ENCODE measurements at regions not wholly inside any gene's neighbourhood (a gene's known extent, or its start where the extent isn't known, plus 50 kb on each side); places are given as distances from the start of the nearest gene placed in this dataset.

- DNase-seq (ENCODE audit: low read depth in 2 of 2) = no peak
These were observed 52.8 kb downstream of the SOX2 start for GRCh38 chr3:181764544-181764943.

GRCh38 chr3:181770296-181770695 lies 58.6 kb downstream of the SOX2 start:
- no peak for DNase-seq (ENCODE audit: low read depth in 2 of 2)

DNA sequence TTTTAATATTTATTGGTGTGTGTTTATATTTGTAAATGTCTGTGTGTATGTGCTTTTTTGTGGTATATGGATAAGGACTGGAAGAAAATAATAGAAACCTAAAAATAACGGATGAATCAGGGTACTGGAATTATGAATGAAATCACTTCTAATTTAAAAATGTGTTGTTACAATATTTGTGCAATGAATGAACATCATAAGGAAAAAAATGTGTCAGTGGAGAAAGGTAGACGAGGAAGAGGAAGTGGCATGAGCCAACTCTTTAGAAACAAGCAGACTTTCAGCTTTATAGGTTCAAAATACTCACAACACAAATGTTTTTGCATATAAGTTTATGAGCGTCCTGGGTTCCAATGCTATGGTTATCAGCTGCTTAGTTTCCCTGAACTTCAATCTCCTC lies 59.4 kb downstream of the SOX2 start:
- no peak for DNase-seq (ENCODE audit: low read depth in 2 of 2)

GRCh38 chr3:181772166-181772565 lies 60.4 kb downstream of the SOX2 start:
- no peak for DNase-seq (ENCODE audit: low read depth in 2 of 2)

DNA sequence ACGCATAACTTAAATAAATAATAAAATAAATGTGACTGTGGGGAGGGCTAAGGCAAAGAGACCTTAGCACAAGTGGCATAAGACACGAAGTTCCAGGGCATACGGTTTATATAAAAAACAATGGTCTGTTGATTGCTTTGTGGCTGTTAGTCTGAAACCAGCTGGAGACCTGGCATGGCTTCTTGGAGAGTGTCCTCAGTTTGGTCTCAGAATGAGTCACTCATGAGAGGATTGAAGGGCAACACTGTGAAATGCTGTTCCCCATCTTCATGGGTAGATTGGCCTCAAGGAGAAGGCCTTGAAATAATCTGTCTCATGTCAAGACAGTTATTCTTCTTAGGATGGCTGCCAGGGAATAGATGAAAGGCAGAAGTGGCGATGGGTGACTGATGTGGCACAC lies 62.2 kb downstream of the SOX2 start:
- DNase-seq (ENCODE audit: low read depth in 2 of 2) = no peak

- DNase-seq (ENCODE audit: low read depth in 2 of 2) = no peak
These were observed 70.7 kb downstream of the SOX2 start for GRCh38 chr3:181782306-181782954.

DNA sequence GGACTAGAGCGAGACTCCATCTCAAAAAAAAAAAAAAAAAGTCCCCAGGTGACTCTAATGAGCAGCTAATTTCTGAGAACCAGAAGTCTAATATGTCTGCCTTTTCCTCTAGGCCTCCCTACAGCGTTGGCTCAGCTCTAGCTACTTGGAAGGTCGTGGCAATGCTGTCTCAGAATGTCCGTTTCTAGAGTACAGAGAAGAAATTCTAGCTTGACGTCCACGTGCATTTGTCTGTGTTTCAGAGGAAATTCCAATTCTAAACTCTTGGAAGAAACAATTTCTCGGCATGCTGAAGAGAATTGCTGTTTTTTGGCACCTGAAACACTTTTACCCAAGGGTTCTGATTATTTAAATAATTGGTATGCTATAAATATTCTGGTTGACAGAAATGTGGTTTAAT lies 78.8 kb downstream of the SOX2 start:
- no peak for DNase-seq (ENCODE audit: low read depth in 2 of 2)

DNA sequence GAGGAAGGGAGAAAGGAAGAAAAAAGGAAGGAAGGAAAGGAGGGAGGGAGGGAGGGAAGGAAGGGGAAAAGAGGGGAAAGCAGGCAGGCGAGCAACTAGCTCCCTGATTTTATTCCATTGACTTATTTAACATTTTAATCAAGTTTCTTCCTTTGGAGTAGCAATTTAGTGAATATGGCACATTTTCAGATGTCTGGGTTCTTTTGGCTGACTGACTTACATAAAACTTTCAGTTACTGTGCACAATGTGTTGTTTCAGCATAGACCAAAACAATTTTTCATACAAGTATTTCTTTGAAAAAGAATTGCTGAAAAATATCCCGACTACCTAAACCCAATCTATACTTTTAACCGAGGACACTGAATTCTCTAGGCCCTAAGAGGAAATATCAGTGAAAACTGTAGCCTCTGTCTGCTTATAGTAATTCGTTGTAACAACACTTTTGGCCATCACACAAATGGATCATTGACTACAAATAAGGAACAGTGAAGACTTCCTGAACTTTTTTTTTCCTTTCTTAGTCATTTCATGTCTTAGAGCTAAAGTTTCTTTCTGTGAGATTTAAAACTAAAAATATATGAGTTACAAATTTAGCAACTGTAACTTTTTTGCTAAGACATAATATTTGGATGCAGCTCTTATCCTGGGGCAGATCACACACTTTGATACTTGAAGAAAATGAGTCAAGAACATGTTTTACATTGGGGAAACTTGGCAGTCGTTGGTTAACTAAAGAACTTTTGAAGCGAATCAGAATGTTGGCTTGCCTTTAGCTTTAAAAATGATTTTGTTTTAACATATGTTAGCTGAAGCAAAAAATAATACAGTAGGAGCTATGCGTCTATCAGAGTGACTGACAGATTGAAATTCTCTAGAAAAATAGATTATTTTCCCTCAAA lies 79.6 kb downstream of the SOX2 start:
- no peak for DNase-seq (ENCODE audit: low read depth in 2 of 2)

- DNase-seq (ENCODE audit: low read depth in 2 of 2) = no peak
These were observed 81.3 kb downstream of the SOX2 start for GRCh38 chr3:181793006-181793405.

GRCh38 chr3:181794011-181794790 lies 82.5 kb downstream of the SOX2 start:
- no peak for DNase-seq (ENCODE audit: low read depth in 2 of 2)

- no peak for DNase-seq (ENCODE audit: low read depth in 2 of 2)
These were observed 84.9 kb downstream of the SOX2 start for GRCh38 chr3:181796641-181797040.

- no peak for DNase-seq (ENCODE audit: low read depth in 2 of 2)
These were observed 85.7 kb downstream of the SOX2 start for GRCh38 chr3:181797431-181797830.

GRCh38 chr3:181805703-181806102 lies 94.0 kb downstream of the SOX2 start:
- no peak for DNase-seq (ENCODE audit: low read depth in 2 of 2)

- DNase-seq (ENCODE audit: low read depth in 2 of 2) = no peak
These were observed 96.3 kb downstream of the SOX2 start for GRCh38 chr3:181808053-181808452.

GRCh38 chr3:181823716-181824115 lies 112.0 kb downstream of the SOX2 start:
- DNase-seq (ENCODE audit: low read depth in 2 of 2) = no peak

GRCh38 chr3:181824961-181825360 lies 113.2 kb downstream of the SOX2 start:
- DNase-seq (ENCODE audit: low read depth in 2 of 2) = no peak

DNA sequence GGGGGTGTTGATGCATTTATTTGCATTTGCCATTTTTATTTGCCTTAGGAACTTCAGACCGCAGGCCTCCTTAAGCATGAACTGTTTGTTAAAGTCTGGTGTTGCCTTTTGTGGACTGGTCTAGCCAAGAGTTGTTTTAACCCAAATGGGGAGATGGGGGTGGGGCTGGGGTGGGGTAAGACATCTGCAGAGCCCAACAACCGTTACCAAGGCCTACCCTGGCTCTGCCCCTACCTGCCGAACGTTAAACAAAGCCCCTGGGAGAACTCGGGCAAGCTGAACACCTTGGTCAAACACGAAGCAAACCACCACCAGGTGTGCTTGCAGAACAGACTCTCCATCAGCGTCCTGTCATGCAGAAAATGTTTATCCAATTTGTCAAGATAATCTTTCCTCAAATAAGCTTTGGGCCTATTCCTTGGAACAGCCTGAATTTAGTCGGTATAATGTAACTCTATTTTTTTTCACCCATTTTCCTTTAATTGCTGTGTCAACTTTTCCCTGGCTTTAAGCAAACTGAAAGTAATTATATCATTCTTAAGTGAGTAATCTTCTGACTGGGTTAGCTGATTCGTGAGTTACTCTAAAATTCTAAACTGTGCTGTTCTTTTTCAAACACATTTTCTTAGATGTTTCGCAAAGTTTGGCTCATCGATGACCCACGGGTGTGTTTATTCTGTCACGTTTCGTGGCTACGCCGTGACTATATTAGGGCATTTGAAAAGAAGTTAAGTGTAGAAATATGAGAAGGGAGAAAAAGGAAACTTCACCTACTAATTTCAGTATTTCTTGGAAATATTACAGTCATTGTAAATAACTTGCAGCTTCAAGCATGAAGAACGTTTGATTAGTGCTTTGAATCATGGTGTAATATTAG lies 127.6 kb downstream of the SOX2 start:
- DNase-seq (ENCODE audit: low read depth in 2 of 2) = no peak

- DNase-seq (ENCODE audit: low read depth in 2 of 2) = no peak
These were observed 128.2 kb downstream of the SOX2 start for GRCh38 chr3:181839916-181840297.

DNA sequence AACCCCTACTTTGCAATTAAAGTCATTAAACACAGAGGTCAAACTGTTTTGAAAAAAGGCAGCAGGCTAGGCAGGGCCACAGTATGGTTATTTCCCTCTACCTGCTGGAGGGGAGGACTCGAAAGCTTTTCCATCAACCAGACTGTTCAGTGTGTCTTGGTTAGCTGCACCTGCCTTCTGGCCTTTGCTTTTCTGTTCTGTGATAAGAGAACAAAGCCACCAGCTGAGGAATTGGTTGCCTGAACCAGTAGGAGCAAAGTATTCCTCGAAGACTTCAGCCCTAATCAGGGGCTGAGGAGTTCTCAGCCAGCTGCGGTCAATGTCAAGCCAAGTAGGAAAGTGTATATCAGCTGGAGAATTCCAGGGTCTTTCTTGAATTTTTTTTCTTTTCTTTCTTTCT lies 132.5 kb downstream of the SOX2 start:
- DNase-seq (ENCODE audit: low read depth in 2 of 2) = no peak

DNA sequence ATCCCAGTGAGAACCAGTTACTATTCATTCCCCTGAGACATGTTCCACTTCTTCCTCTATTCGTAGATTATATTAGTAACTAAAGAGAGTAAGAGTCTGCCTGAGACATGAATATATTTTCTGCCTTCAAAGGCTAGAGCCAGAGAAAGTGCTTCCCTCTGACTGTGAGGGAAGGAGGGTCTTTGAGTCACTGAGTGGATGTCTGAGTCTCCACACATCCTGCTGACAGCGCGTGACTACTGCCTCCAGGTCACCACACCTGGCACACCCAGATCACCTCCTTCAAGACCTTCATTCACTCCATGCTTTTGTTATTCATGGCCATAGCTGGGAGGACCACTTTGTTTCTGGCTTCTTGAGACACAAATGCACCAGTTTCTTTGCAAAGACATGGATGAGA lies 135.6 kb downstream of the SOX2 start:
- DNase-seq (ENCODE audit: low read depth in 2 of 2) = no peak

- DNase-seq (ENCODE audit: low read depth in 2 of 2) = no peak
These were observed 139.3 kb downstream of the SOX2 start for GRCh38 chr3:181851063-181851462.

DNA sequence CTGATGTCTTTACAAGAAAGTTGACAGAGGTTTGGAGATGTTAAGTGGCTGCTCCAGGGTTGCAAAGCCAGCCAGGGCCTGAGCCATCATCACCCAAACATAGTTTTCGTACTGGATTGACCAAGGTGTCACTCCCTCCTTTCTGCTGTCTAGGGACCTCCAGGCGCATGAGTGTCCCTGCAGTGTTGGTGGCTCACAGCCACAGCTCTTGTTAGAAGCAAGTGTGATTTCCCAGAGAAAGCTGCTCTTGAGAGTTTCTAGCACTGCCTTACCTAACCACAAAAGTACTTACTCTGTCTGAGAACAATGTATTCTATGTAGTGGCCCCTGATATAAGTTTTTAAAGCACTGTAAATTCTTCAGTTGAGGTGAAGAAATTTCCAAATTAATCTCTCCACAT lies 144.1 kb downstream of the SOX2 start:
- no peak for DNase-seq (ENCODE audit: low read depth in 2 of 2)
